ENCODE measurements at regions not wholly inside any gene's neighbourhood (a gene's known extent, or its start where the extent isn't known, plus 50 kb on each side); places are given as distances from the start of the nearest gene placed in this dataset.

GRCh38 chr17:79437081-79437480 lies 173.8 kb downstream of the RBFOX3 start:
- no peaks in the 10 kb centered on the region for H3K36me3 ChIP-seq (ENCODE audit: insufficient read depth, low read length)
- no peaks in the 10 kb centered on the region for H3K9me2 ChIP-seq (replicated peaks; ENCODE audit: low read depth, low read length)
- no peaks in the 10 kb centered on the region for H3K9me3 ChIP-seq (ENCODE audit: insufficient read depth, low read depth, low read length)
- TF ChIP-seq EZH2phosphoT487 (IDR thresholded peaks at IDR 0.05; ENCODE audit: borderline replicate concordance) = no peak
- TF ChIP-seq CTCF (conservative IDR thresholded peaks at IDR 0.05; ENCODE audit: low read length) = no peak
- H3K4me3 ChIP-seq (ENCODE audit: low read length, poor library complexity, severe bottlenecking) = no peak overlapping the region
- no peaks in the 10 kb centered on the region for H3F3A ChIP-seq (ENCODE audit: low read depth)
- no peaks in the 10 kb centered on the region for H4K20me1 ChIP-seq (ENCODE audit: insufficient read depth, low read length, poor library complexity, severe bottlenecking)
- no peak overlapping the region for H3K4me2 ChIP-seq (ENCODE audit: low read depth, low read length, poor library complexity, severe bottlenecking)
- H3K27me3 ChIP-seq (ENCODE audit: insufficient read depth, low read length, poor library complexity, severe bottlenecking) = no peaks in the 10 kb centered on the region
- no peaks in the 10 kb centered on the region for H3K79me2 ChIP-seq (ENCODE audit: insufficient read depth, low read length)
- H2AFZ ChIP-seq (ENCODE audit: low read length) = no peak overlapping the region
- H3K4me1 ChIP-seq (ENCODE audit: insufficient read depth, low read length, poor library complexity, severe bottlenecking) = no peaks in the 10 kb centered on the region
- no peak overlapping the region for H3K9ac ChIP-seq (ENCODE audit: low read depth, low read length, poor library complexity, severe bottlenecking)

GRCh38 chr17:79435962-79436361 lies 174.9 kb downstream of the RBFOX3 start:
- no peak overlapping the region for H3K4me2 ChIP-seq (ENCODE audit: low read depth, low read length, poor library complexity, severe bottlenecking)

GRCh38 chr17:79435296-79435695 lies 175.6 kb downstream of the RBFOX3 start:
- Histone ChIP-seq H3K4me2 (ENCODE audit: low read depth, low read length, poor library complexity, severe bottlenecking) (no peak overlapping the region), H2AFZ (ENCODE audit: low read length) (no peak overlapping the region), H4K20me1 (ENCODE audit: insufficient read depth, low read length, poor library complexity, severe bottlenecking) (no peaks in the 10 kb centered on the region), H3K9me3 (ENCODE audit: insufficient read depth, low read depth, low read length) (no peaks in the 10 kb centered on the region), H3K9ac (ENCODE audit: low read depth, low read length, poor library complexity, severe bottlenecking) (no peak overlapping the region), H3K4me3 (ENCODE audit: low read length, poor library complexity, severe bottlenecking) (no peak overlapping the region), H3K9me2 (replicated peaks; ENCODE audit: low read depth, low read length) (no peaks in the 10 kb centered on the region), H3K4me1 (ENCODE audit: insufficient read depth, low read length, poor library complexity, severe bottlenecking) (no peaks in the 10 kb centered on the region), H3F3A (ENCODE audit: low read depth) (no peaks in the 10 kb centered on the region), H3K79me2 (ENCODE audit: insufficient read depth, low read length) (no peaks in the 10 kb centered on the region), H3K36me3 (ENCODE audit: insufficient read depth, low read length) (no peaks in the 10 kb centered on the region), H3K27me3 (ENCODE audit: insufficient read depth, low read length, poor library complexity, severe bottlenecking) (no peaks in the 10 kb centered on the region)
- TF ChIP-seq EZH2phosphoT487 (IDR thresholded peaks at IDR 0.05; ENCODE audit: borderline replicate concordance) = no peak

More at GRCh38 chr17:79435962-79436361, 174.9 kb downstream of the RBFOX3 start:
- H3F3A ChIP-seq (ENCODE audit: low read depth) = no peaks in the 10 kb centered on the region
- H4K20me1 ChIP-seq (ENCODE audit: insufficient read depth, low read length, poor library complexity, severe bottlenecking) = no peaks in the 10 kb centered on the region
- no peaks in the 10 kb centered on the region for H3K79me2 ChIP-seq (ENCODE audit: insufficient read depth, low read length)
- H3K4me1 ChIP-seq (ENCODE audit: insufficient read depth, low read length, poor library complexity, severe bottlenecking) = no peaks in the 10 kb centered on the region
- H3K9ac ChIP-seq (ENCODE audit: low read depth, low read length, poor library complexity, severe bottlenecking) = no peak overlapping the region
- H3K4me3 ChIP-seq (ENCODE audit: low read length, poor library complexity, severe bottlenecking) = no peak overlapping the region
- H3K36me3 ChIP-seq (ENCODE audit: insufficient read depth, low read length) = no peaks in the 10 kb centered on the region
- H3K27me3 ChIP-seq (ENCODE audit: insufficient read depth, low read length, poor library complexity, severe bottlenecking) = no peaks in the 10 kb centered on the region
- no peaks in the 10 kb centered on the region for H3K9me3 ChIP-seq (ENCODE audit: insufficient read depth, low read depth, low read length)
- TF ChIP-seq CTCF (conservative IDR thresholded peaks at IDR 0.05; ENCODE audit: low read length) (no peak), EZH2phosphoT487 (IDR thresholded peaks at IDR 0.05; ENCODE audit: borderline replicate concordance) (no peak)
- H2AFZ ChIP-seq (ENCODE audit: low read length) = no peak overlapping the region
- H3K9me2 ChIP-seq (replicated peaks; ENCODE audit: low read depth, low read length) = no peaks in the 10 kb centered on the region

- TF ChIP-seq EZH2phosphoT487 (IDR thresholded peaks at IDR 0.05; ENCODE audit: borderline replicate concordance) (no peak), CTCF (conservative IDR thresholded peaks at IDR 0.05; ENCODE audit: low read length) (no peak)
- no peaks in the 10 kb centered on the region for H3K36me3 ChIP-seq (ENCODE audit: insufficient read depth, low read length)
- no peaks in the 10 kb centered on the region for H4K20me1 ChIP-seq (ENCODE audit: insufficient read depth, low read length, poor library complexity, severe bottlenecking)
- no peaks in the 10 kb centered on the region for H3K9me2 ChIP-seq (replicated peaks; ENCODE audit: low read depth, low read length)
- no peaks in the 10 kb centered on the region for H3K79me2 ChIP-seq (ENCODE audit: insufficient read depth, low read length)
- H2AFZ ChIP-seq (ENCODE audit: low read length) = no peak overlapping the region
- no peaks in the 10 kb centered on the region for H3K4me1 ChIP-seq (ENCODE audit: insufficient read depth, low read length, poor library complexity, severe bottlenecking)
- no peak overlapping the region for H3K4me3 ChIP-seq (ENCODE audit: low read length, poor library complexity, severe bottlenecking)
- H3K9ac ChIP-seq (ENCODE audit: low read depth, low read length, poor library complexity, severe bottlenecking) = no peak overlapping the region
- no peaks in the 10 kb centered on the region for H3K27me3 ChIP-seq (ENCODE audit: insufficient read depth, low read length, poor library complexity, severe bottlenecking)
- H3F3A ChIP-seq (ENCODE audit: low read depth) = no peaks in the 10 kb centered on the region
- H3K4me2 ChIP-seq (ENCODE audit: low read depth, low read length, poor library complexity, severe bottlenecking) = no peak overlapping the region
- no peaks in the 10 kb centered on the region for H3K9me3 ChIP-seq (ENCODE audit: insufficient read depth, low read depth, low read length)
Observed at GRCh38 chr17:79434215-79434614, 176.6 kb downstream of the RBFOX3 start.
